BJ (cell line): ENCODE measurements at regions not wholly inside any gene's neighbourhood (a gene's known extent, or its start where the extent isn't known, plus 50 kb on each side); places are given as distances from the start of the nearest gene placed in this dataset.

Source experiments
- CTCF ChIA-PET: fragments of 350-600 bp; formaldehyde crosslinking; extraction: SDS; loops from one replicate; lab custom pipeline; 2021; ENCODE audit warnings: antibody characterized with exemption, inconsistent platforms; lab: Yijun Ruan, JAX
- POLR2A ChIA-PET: fragments of 300-600 bp; sonication (Branson Sonifier 250); formaldehyde crosslinking; extraction: SDS; loops from one replicate; lab custom pipeline; 2021; ENCODE audit warnings: antibody characterized with exemption; lab: Charles Lee
- DNase-seq: peaks from one replicate; pipeline ENCODE4 v3.0.0-alpha.2; 2011; ENCODE audit warnings: low read depth
- H3K27me3 ChIP-seq: 2 replicates; pipeline ENCODE4 v1.6.0; 2011; ENCODE audit warnings: low read length; ENCODE audit not compliant: control insufficient read depth, insufficient read depth
- H3K36me3 ChIP-seq: 2 replicates; pipeline ENCODE4 v1.5.1; 2011; ENCODE audit warnings: low read length; ENCODE audit not compliant: control insufficient read depth, insufficient read depth
- H3K4me3 ChIP-seq: 2 replicates; pipeline ENCODE4 v1.5.1; 2011; ENCODE audit warnings: low read depth, mild to moderate bottlenecking, control low read depth, low read length
- TF ChIP-seq, protein P1 (sequence below): IDR thresholded peaks from 2 replicates; pipeline ENCODE4 v1.5.1; 2011; ENCODE audit warnings: low read depth, mild to moderate bottlenecking, control low read depth, inconsistent platforms, low read length, moderate library complexity; ENCODE audit not compliant: insufficient read depth

- Histone ChIP-seq H3K36me3 (no peaks in the 10 kb centered on the region), H3K4me3 (no peak overlapping the region), H3K27me3 (no peaks in the 10 kb centered on the region)
- CTCF ChIA-PET, result no interaction called here
- DNase-seq, result no peak
- TF ChIP-seq, protein P1, sequence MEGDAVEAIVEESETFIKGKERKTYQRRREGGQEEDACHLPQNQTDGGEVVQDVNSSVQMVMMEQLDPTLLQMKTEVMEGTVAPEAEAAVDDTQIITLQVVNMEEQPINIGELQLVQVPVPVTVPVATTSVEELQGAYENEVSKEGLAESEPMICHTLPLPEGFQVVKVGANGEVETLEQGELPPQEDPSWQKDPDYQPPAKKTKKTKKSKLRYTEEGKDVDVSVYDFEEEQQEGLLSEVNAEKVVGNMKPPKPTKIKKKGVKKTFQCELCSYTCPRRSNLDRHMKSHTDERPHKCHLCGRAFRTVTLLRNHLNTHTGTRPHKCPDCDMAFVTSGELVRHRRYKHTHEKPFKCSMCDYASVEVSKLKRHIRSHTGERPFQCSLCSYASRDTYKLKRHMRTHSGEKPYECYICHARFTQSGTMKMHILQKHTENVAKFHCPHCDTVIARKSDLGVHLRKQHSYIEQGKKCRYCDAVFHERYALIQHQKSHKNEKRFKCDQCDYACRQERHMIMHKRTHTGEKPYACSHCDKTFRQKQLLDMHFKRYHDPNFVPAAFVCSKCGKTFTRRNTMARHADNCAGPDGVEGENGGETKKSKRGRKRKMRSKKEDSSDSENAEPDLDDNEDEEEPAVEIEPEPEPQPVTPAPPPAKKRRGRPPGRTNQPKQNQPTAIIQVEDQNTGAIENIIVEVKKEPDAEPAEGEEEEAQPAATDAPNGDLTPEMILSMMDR, result no peak
- POLR2A ChIA-PET, result no interaction called here
Observed at GRCh38 chr18:38706373-38706772, 1140.8 kb upstream of the CELF4 start.

- Histone ChIP-seq H3K36me3 (no peaks in the 10 kb centered on the region), H3K27me3 (no peaks in the 10 kb centered on the region), H3K4me3 (no peak overlapping the region)
- TF ChIP-seq, protein P1, result no peak
- CTCF ChIA-PET, result no interaction called here
- DNase-seq, result no peak
- POLR2A ChIA-PET, result no interaction called here
Observed at GRCh38 chr18:38698088-38698487, 1132.5 kb upstream of the CELF4 start.

DNA sequence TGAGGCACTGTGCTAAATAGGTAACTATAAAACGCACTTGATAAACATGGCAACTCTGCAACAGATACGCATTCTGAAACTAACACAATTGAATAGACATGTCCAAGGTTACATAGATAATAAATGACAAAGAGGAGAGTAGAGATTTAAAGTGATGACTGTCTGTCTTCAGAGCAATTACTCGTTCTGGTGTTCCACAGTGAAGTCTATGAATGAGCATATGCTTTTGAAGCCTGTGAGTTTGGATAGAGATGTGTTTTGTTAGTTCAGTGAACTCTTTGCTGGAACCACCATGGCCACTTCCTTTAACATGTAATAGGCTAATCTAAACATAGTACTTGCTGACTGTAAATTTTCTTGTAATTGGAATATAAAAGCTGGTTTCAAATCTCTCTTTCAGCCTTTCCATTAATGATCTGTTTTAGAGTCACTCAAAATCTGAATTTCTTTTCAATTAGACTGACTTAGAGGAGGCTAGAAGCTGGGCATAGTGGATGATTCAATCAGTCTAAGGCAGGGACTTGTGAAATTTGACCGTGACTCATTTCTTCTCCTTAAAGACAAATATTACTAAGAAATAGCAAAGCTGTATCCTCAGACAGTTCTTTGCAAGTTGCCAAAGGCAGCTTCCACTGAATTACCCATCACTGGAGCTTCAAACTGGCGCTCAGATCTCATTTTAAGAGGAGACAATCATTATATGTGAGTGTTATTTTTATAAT, 1130.1 kb upstream of the CELF4 start:
- Histone ChIP-seq H3K36me3 (no peaks in the 10 kb centered on the region), H3K27me3 (no peaks in the 10 kb centered on the region), H3K4me3 (no peak overlapping the region)
- POLR2A ChIA-PET, result no interaction called here
- DNase-seq, result no peak
- CTCF ChIA-PET, result no interaction called here
- TF ChIP-seq, protein P1, result no peak

DNA sequence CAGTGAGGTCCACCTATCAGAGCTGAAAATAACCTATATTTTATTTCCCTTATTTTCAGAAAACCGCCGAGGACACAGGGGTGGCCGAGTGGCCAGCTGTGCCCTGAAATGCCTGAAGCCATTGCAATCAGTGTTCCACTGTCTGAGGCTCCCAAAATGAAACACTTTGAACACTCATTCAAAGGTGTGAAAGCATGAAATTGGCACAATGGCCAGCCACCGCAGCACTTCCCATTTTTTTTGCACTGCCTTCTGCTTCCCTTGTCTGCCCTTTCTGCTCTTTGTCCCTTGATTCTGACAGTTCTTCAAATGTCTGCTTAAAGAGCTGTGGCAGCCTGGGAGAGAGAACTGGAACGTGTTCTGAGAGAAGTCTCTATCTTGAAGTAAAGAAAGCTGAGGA, 1127.5 kb upstream of the CELF4 start:
- H3K36me3 ChIP-seq, result no peaks in the 10 kb centered on the region
- no peak for DNase-seq
- no peak overlapping the region for H3K4me3 ChIP-seq
- no peaks in the 10 kb centered on the region for H3K27me3 ChIP-seq
- POLR2A ChIA-PET, result no interaction called here
- CTCF ChIA-PET, result interaction anchor here (0.6 kb wide), 1 partner anchor 70 kb away, joined by 4 read pairs; no protein-coding TSS in a partner anchor
- TF ChIP-seq, protein P1, result no peak

GRCh38 chr18:38690626-38691025, 1125.0 kb upstream of the CELF4 start:
- Histone ChIP-seq H3K36me3 (no peaks in the 10 kb centered on the region), H3K27me3 (no peaks in the 10 kb centered on the region), H3K4me3 (no peak overlapping the region)
- ChIA-PET CTCF (no interaction called here), POLR2A (no interaction called here)
- DNase-seq, result no peak
- TF ChIP-seq, protein P1, result no peak
